ENCODE measurements at regions not wholly inside any gene's neighbourhood (a gene's known extent, or its start where the extent isn't known, plus 50 kb on each side); places are given as distances from the start of the nearest gene placed in this dataset.
"Not testable (repeated sequence)": the region's sequence is repeated elsewhere in the genome, so short reads cannot be mapped to it uniquely, and the experiment has no call there.

DNA sequence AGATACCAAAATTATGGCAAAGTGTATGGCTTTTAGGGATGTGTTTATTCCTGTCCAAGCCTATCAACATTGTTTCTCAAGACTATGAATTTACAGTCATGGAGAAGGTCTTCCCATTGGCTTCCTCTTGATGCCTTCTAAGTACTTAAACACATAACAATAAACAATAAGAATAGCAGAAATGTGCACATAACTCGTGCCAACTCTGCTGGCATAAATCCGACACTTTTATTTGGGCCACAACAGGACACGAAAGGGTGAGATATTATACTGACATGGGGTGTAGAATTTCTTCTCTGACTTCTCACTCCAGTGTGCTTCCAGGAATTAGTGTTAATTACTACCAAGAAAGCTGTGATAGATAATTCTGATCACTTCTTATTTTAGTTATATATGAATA is 695.9 kb upstream of the SLC35B3 start:
- no peak for ATAC-seq
- DNase-seq, result no peak
- Mint-ChIP-seq H3K36me3 (no peaks in the 10 kb centered on the region), H3K27me3 (no peaks in the 10 kb centered on the region), H3K4me1 (no peaks in the 10 kb centered on the region), H3K9me3 (ENCODE audit: low read depth) (peaks cover 6% of the 10 kb centered on the region), H3K27ac (no peak overlapping the region), H3K4me3 (no peak overlapping the region)
- CTCF ChIA-PET, result no interaction called here

DNA sequence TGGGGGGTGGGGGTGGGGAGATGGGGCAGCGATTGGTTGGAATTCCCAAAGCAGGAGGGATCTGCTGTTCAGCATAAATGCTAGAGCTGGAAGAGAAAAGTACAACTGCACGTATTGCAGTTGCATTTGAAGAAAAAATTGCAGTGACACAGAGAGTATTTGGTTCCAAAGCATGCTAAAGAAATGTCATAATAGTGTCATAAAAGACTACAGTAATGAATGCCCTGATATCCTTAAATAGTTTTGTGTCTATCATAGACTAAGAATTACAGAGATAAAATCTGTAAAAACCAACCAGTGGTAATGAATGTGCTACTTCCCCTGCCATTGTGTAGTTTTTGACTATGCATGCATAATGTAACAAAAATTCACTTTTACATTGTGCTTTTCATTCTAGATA is 693.6 kb upstream of the SLC35B3 start:
- H3K4me3 Mint-ChIP-seq, result no peak overlapping the region
- no peaks in the 10 kb centered on the region for H3K27me3 Mint-ChIP-seq
- DNase-seq (no peak), ATAC-seq (no peak)
- no peaks in the 10 kb centered on the region for H3K4me1 Mint-ChIP-seq
- H3K36me3 Mint-ChIP-seq, result no peaks in the 10 kb centered on the region
- CTCF ChIA-PET, result no interaction called here
- H3K27ac Mint-ChIP-seq, result no peak overlapping the region
- peaks cover 9% of the 10 kb centered on the region for H3K9me3 Mint-ChIP-seq (ENCODE audit: low read depth)

DNA sequence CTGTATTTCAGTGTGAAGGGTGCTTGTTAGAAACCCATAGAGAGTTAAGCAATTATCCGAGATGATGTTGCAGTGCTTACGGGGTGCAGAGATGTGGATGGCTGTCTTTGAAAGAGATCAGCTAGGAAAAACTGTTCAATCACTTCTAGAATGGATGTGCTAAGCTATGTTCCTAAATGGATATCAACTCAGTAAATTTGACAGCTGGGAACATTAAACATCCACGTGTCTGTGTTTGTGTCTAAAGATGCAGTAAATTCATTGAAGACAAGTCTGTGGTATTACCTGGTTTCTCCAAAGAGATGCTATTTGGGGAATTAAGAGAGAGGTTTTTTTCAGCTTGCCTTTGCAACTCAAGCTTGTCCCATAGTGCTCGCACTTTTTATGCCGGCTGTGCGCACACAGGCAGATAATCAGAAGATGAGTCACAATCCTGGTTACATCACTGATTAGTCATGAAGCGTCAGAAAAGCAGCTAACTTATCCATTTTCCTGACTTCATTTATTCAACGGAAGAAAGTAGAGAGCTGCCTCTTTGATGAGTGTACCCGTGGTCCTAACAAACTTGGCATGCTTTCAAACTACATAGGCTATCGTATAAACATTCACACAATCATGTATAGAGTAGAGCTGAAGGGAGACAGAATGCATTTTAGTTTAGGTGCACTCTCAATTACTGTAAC is 691.7 kb upstream of the SLC35B3 start:
- H3K27ac Mint-ChIP-seq, result no peak overlapping the region

GRCh38 chr6:9126034-9126433 is 690.7 kb upstream of the SLC35B3 start:
- H3K27ac Mint-ChIP-seq, H3K36me3 Mint-ChIP-seq, DNase-seq, H3K27me3 Mint-ChIP-seq, H3K4me3 Mint-ChIP-seq, H3K4me1 Mint-ChIP-seq, ATAC-seq, CTCF ChIA-PET: not testable (repeated sequence)
- peaks cover 16% of the 10 kb centered on the region for H3K9me3 Mint-ChIP-seq (ENCODE audit: low read depth)

More for the DNA sequence above, 691.7 kb upstream of the SLC35B3 start:
- H3K36me3 Mint-ChIP-seq, result no peaks in the 10 kb centered on the region
- H3K4me1 Mint-ChIP-seq, result no peaks in the 10 kb centered on the region
- CTCF ChIA-PET, result no interaction called here
- ATAC-seq, result no peak
- H3K27me3 Mint-ChIP-seq, result no peaks in the 10 kb centered on the region
- H3K9me3 Mint-ChIP-seq (ENCODE audit: low read depth), result peaks cover 16% of the 10 kb centered on the region
- DNase-seq, result no peak
- no peak overlapping the region for H3K4me3 Mint-ChIP-seq

DNA sequence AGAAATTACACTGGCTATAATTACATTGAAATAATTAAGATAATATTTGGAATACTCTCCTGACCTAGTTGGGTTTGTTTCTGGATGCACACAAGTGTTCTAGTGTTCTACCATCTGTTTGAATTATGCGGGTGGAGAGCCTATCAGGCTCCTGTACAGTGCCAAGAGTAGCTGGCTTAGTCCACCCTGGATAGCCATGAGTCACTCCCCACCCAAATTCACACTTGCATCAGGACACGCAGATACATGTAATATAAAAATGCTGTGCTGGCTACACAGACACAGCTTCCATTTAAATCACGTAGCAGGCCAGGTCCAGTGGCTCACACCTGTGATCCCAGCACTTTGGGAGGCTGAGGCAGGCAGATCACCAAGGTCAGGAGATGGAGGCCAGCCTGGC is 686.2 kb upstream of the SLC35B3 start:
- H3K4me3 Mint-ChIP-seq, result no peak overlapping the region
- CTCF ChIA-PET, result no interaction called here
- H3K9me3 Mint-ChIP-seq (ENCODE audit: low read depth), result peaks cover 15% of the 10 kb centered on the region
- H3K27ac Mint-ChIP-seq, result no peak overlapping the region
- ATAC-seq, result no peak
- DNase-seq, result no peak
- no peaks in the 10 kb centered on the region for H3K27me3 Mint-ChIP-seq
- H3K4me1 Mint-ChIP-seq, result no peaks in the 10 kb centered on the region
- no peaks in the 10 kb centered on the region for H3K36me3 Mint-ChIP-seq

- Mint-ChIP-seq H3K4me1 (no peaks in the 10 kb centered on the region), H3K36me3 (no peaks in the 10 kb centered on the region), H3K9me3 (ENCODE audit: low read depth) (peaks cover 4% of the 10 kb centered on the region), H3K4me3 (no peak overlapping the region), H3K27ac (no peak overlapping the region), H3K27me3 (no peaks in the 10 kb centered on the region)
- ATAC-seq, result no peak
- DNase-seq, result no peak
- CTCF ChIA-PET, result interaction anchor here (1.3 kb wide), 1 partner anchor 30 kb away, joined by 3 read pairs; no protein-coding TSS in a partner anchor
These were observed 680.7 kb upstream of the SLC35B3 start for GRCh38 chr6:9116026-9116425.

GRCh38 chr6:9112544-9112943 is 677.2 kb upstream of the SLC35B3 start:
- ATAC-seq (no peak), DNase-seq (no peak)
- no peak overlapping the region for H3K27ac Mint-ChIP-seq
- H3K4me1 Mint-ChIP-seq, result no peaks in the 10 kb centered on the region
- peaks cover 2% of the 10 kb centered on the region for H3K9me3 Mint-ChIP-seq (ENCODE audit: low read depth)
- no peaks in the 10 kb centered on the region for H3K27me3 Mint-ChIP-seq
- CTCF ChIA-PET, result no interaction called here
- no peak overlapping the region for H3K4me3 Mint-ChIP-seq
- no peaks in the 10 kb centered on the region for H3K36me3 Mint-ChIP-seq

GRCh38 chr6:9103876-9104521 is 668.7 kb upstream of the SLC35B3 start:
- Mint-ChIP-seq H3K4me3 (no peak overlapping the region), H3K9me3 (ENCODE audit: low read depth) (peaks cover 5% of the 10 kb centered on the region), H3K4me1 (no peaks in the 10 kb centered on the region), H3K27ac (no peak overlapping the region), H3K27me3 (no peaks in the 10 kb centered on the region), H3K36me3 (no peaks in the 10 kb centered on the region)
- CTCF ChIA-PET, result no interaction called here
- DNase-seq (no peak), ATAC-seq (no peak)

GRCh38 chr6:9101920-9102319 is 666.6 kb upstream of the SLC35B3 start:
- Mint-ChIP-seq H3K36me3 (no peaks in the 10 kb centered on the region), H3K27ac (no peak overlapping the region), H3K4me1 (no peaks in the 10 kb centered on the region), H3K27me3 (no peaks in the 10 kb centered on the region), H3K4me3 (no peak overlapping the region), H3K9me3 (ENCODE audit: low read depth) (peaks cover 3% of the 10 kb centered on the region)
- CTCF ChIA-PET, result no interaction called here
- DNase-seq, result no peak
- ATAC-seq, result no peak

DNA sequence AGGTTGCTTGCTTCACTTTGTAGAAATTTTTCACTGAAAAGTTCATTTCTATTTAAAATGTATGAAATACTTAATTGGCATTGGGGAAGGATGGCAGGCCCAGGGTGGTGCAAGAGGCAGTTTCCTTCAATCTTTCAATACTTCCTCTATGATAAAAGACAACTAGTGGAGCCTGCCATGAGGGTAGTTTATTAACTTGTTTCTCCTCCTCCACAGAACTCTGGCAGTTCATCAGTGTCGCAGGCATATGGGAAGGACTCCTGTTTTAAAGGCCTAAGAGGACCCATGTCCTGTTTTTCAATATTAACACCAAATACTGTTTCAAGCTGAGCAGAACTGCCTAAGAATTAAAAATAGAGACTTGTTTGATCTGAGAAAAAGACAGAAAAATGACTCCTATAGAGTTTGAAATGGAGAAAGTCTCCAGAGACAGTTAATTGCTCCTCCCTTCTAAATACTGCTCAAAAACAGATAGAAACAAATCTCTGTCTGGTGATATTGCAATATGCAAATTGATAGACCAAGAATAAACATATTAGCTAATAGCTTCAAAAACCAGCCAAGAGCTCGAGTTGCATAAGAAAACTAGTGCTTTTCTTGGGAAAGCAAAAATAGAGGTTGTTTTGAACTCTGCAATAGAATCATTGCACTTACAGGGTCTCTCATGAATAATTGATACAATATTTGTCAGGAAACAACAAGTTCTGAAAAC is 665.7 kb upstream of the SLC35B3 start:
- no peak for DNase-seq
- no peaks in the 10 kb centered on the region for H3K4me1 Mint-ChIP-seq
- no peak for ATAC-seq
- H3K9me3 Mint-ChIP-seq (ENCODE audit: low read depth), result peaks cover 3% of the 10 kb centered on the region
- no peaks in the 10 kb centered on the region for H3K36me3 Mint-ChIP-seq
- CTCF ChIA-PET, result no interaction called here
- no peak overlapping the region for H3K4me3 Mint-ChIP-seq
- no peaks in the 10 kb centered on the region for H3K27me3 Mint-ChIP-seq
- H3K27ac Mint-ChIP-seq, result no peak overlapping the region

GRCh38 chr6:9095729-9096128 is 660.4 kb upstream of the SLC35B3 start:
- H3K4me1 Mint-ChIP-seq, result no peaks in the 10 kb centered on the region
- CTCF ChIA-PET, result no interaction called here
- no peak for ATAC-seq
- no peak overlapping the region for H3K27ac Mint-ChIP-seq
- H3K9me3 Mint-ChIP-seq (ENCODE audit: low read depth), result peaks cover 12% of the 10 kb centered on the region
- no peaks in the 10 kb centered on the region for H3K36me3 Mint-ChIP-seq
- H3K4me3 Mint-ChIP-seq, result no peak overlapping the region
- no peak for DNase-seq
- H3K27me3 Mint-ChIP-seq, result no peaks in the 10 kb centered on the region

DNA sequence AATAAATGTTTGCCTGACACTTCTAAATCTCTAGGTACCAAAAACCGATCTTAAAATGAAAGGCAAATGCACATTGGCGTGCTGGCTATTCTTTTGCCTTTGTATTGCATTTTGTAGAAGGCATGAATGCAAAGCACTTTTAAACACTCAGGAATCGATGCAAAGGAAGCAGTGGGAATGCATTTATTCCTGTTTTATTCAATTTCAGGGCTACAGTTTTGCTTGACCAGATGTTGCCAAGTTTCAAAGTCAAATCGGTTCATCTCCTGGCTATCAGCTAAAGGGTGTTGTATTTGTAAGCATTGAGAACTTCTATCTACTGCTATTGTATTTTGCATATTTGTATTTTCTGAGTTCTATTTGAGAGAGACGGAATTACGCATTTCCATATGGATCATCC is 659.8 kb upstream of the SLC35B3 start:
- no peaks in the 10 kb centered on the region for H3K36me3 Mint-ChIP-seq
- no peak overlapping the region for H3K4me3 Mint-ChIP-seq
- CTCF ChIA-PET, result no interaction called here
- DNase-seq (no peak), ATAC-seq (no peak)
- peaks cover 12% of the 10 kb centered on the region for H3K9me3 Mint-ChIP-seq (ENCODE audit: low read depth)
- H3K27ac Mint-ChIP-seq, result no peak overlapping the region
- H3K4me1 Mint-ChIP-seq, result no peaks in the 10 kb centered on the region
- no peaks in the 10 kb centered on the region for H3K27me3 Mint-ChIP-seq

GRCh38 chr6:9089724-9090123 is 654.4 kb upstream of the SLC35B3 start:
- Mint-ChIP-seq H3K9me3 (ENCODE audit: low read depth) (peaks cover 2% of the 10 kb centered on the region), H3K27ac (no peak overlapping the region), H3K27me3 (no peaks in the 10 kb centered on the region), H3K4me1 (no peaks in the 10 kb centered on the region), H3K36me3 (no peaks in the 10 kb centered on the region), H3K4me3 (no peak overlapping the region)
- no peak for ATAC-seq
- CTCF ChIA-PET, result no interaction called here
- no peak for DNase-seq

GRCh38 chr6:9087470-9087869 is 652.1 kb upstream of the SLC35B3 start:
- Mint-ChIP-seq H3K4me3 (no peak overlapping the region), H3K4me1 (no peaks in the 10 kb centered on the region), H3K9me3 (ENCODE audit: low read depth) (no peaks in the 10 kb centered on the region), H3K36me3 (no peaks in the 10 kb centered on the region), H3K27ac (no peak overlapping the region), H3K27me3 (no peaks in the 10 kb centered on the region)
- no peak for DNase-seq
- no peak for ATAC-seq
- CTCF ChIA-PET, result no interaction called here

All from activated CD8-positive, alpha-beta memory T cell treated with anti-CD3 and anti-CD28 coated beads, Interleukin-2, amount 10 ng/mL, durations not matched to agents 7 days and 5 days (primary cell).